Naive thymus-derived CD4-positive, alpha-beta T cell (primary cell): ENCODE measurements at regions not wholly inside any gene's neighbourhood (a gene's known extent, or its start where the extent isn't known, plus 50 kb on each side); places are given as distances from the start of the nearest gene placed in this dataset.

Source experiments
- ATAC-seq: fragments of 150-1000 bp; cut with Tn5 transposase; 2 replicates; pipeline ENCODE4 v1.10.0; 2021; ENCODE audit warnings: mild to moderate bottlenecking, moderate library complexity
- CTCF ChIA-PET: fragments of 350-600 bp; sonication (Branson Sonifier 250); formaldehyde crosslinking; loops from one replicate; lab custom pipeline; 2021; ENCODE audit warnings: antibody characterized with exemption; lab: Charles Lee
- POLR2A ChIA-PET: fragments of 350-600 bp; sonication (Branson Sonifier 250); formaldehyde crosslinking; loops from one replicate; lab custom pipeline; 2021; ENCODE audit warnings: antibody characterized with exemption, inconsistent platforms; lab: Charles Lee
- DNase-seq, 9 donors: peaks; one replicate each; pipeline versions ENCODE4 v3.0.0 to v3.0.0-alpha.2; 2020 to 2022; ENCODE audit warnings: mixed read lengths in 1 of 9
- H3K27ac ChIP-seq: one replicate; pipeline ENCODE4 v1.7.0; 2013; ENCODE audit warnings: mild to moderate bottlenecking, low read depth, low read length, moderate library complexity
- H3K27me3 ChIP-seq, 2 donors: one replicate each; pipeline ENCODE4 v1.7.0; 2013; ENCODE audit warnings: low read length in 2 of 2, mild to moderate bottlenecking in 2 of 2, moderate library complexity in 2 of 2; ENCODE audit not compliant: control insufficient read depth in 2 of 2, insufficient read depth in 2 of 2
- H3K36me3 ChIP-seq, 3 experiments: 1 replicate in 2 of 3; 2 replicates in 1 of 3; pipeline ENCODE4 v1.7.0; 2013; ENCODE audit warnings: low read length in 3 of 3, mild to moderate bottlenecking in 3 of 3, moderate library complexity in 1 of 3; ENCODE audit not compliant: insufficient read depth in 3 of 3, control insufficient read depth in 2 of 3
- H3K4me1 ChIP-seq, 2 donors: one replicate each; pipeline ENCODE4 v1.7.0; 2013; ENCODE audit warnings: low read length in 2 of 2, mild to moderate bottlenecking in 2 of 2, moderate library complexity in 1 of 2; ENCODE audit not compliant: control insufficient read depth in 2 of 2, insufficient read depth in 2 of 2
- H3K4me3 ChIP-seq: 2 replicates; pipeline ENCODE4 v1.7.0; 2013; ENCODE audit warnings: mild to moderate bottlenecking, low read length
- H3K9me3 ChIP-seq, 3 experiments: 1 replicate in 2 of 3; 2 replicates in 1 of 3; pipeline ENCODE4 v1.7.0; 2013; ENCODE audit warnings: low read length in 3 of 3; ENCODE audit not compliant: control insufficient read depth in 2 of 3
- H3K27ac Mint-ChIP-seq, 9 donors: one replicate each; pipeline ENCODE4 v1.8.0; 2020 to 2022; ENCODE audit warnings: mixed read lengths in 9 of 9, mild to moderate bottlenecking in 8 of 9, moderate library complexity in 5 of 9, inconsistent platforms in 2 of 9
- H3K27me3 Mint-ChIP-seq, 5 donors: one replicate each; pipeline ENCODE4 v1.8.0; 2021 to 2022; ENCODE audit warnings: mixed read lengths in 5 of 5, mild to moderate bottlenecking in 1 of 5
- H3K36me3 Mint-ChIP-seq, 5 donors: one replicate each; pipeline ENCODE4 v1.8.0; 2020 to 2022; ENCODE audit warnings: mixed read lengths in 5 of 5, mild to moderate bottlenecking in 3 of 5, inconsistent platforms in 1 of 5
- H3K4me1 Mint-ChIP-seq, 7 donors: one replicate each; pipeline ENCODE4 v1.8.0; 2020 to 2022; ENCODE audit warnings: mixed read lengths in 7 of 7, mild to moderate bottlenecking in 3 of 7, inconsistent platforms in 1 of 7
- H3K4me3 Mint-ChIP-seq, 10 donors: one replicate each; pipeline ENCODE4 v1.8.0; 2020 to 2022; ENCODE audit warnings: mild to moderate bottlenecking in 10 of 10, mixed read lengths in 10 of 10, moderate library complexity in 6 of 10, inconsistent platforms in 2 of 10
- H3K9me3 Mint-ChIP-seq, 11 donors: one replicate each; pipeline ENCODE4 v1.8.0; 2020 to 2022; ENCODE audit warnings: mixed read lengths in 11 of 11, mild to moderate bottlenecking in 4 of 11, inconsistent platforms in 1 of 11, moderate library complexity in 1 of 11
- intact Hi-C, 2 donors: fragments of 100-400 bp; cut with micrococcal nuclease; formaldehyde crosslinking; loops; one replicate each; pipeline ENCODE4 v1.15.1; 2023

- Mint-ChIP-seq H3K9me3 (no peaks in the 10 kb centered on the region), H3K4me3 (no peak overlapping the region), H3K27me3 (peaks cover under 1 to 11% (median 6%) of the 10 kb centered on the region in 5 donors), H3K36me3 (no peaks in the 10 kb centered on the region), H3K4me1 (peaks cover 0 to 15% (median 0%) of the 10 kb centered on the region in 7 donors), H3K27ac (peak overlapping the region in 1 of 9 donors; percentile 27)
- ChIA-PET POLR2A (no interaction called here), CTCF (no interaction called here)
- no peak overlapping the region for H3K4me3 ChIP-seq
- no peaks in the 10 kb centered on the region for H3K9me3 ChIP-seq
- H3K36me3 ChIP-seq: no peaks in the 10 kb centered on the region
- intact Hi-C loops: no loop called here
- DNase-seq (no peak), ATAC-seq (no peak)
- H3K27ac ChIP-seq: no peak overlapping the region
- no peaks in the 10 kb centered on the region for H3K27me3 ChIP-seq
- no peaks in the 10 kb centered on the region for H3K4me1 ChIP-seq
These were observed 67.8 kb upstream of the ARHGEF7 start for GRCh38 chr13:111047326-111047725.

GRCh38 chr13:111046590-111047141, 68.4 kb upstream of the ARHGEF7 start:
- CTCF ChIA-PET: no interaction called here
- no peaks in the 10 kb centered on the region for H3K9me3 Mint-ChIP-seq
- no peak for DNase-seq

GRCh38 chr13:111045170-111045569, 69.9 kb upstream of the ARHGEF7 start:
- no peak overlapping the region for H3K4me3 ChIP-seq
- ChIA-PET CTCF (no interaction called here), POLR2A (no interaction called here)
- Mint-ChIP-seq H3K36me3 (no peaks in the 10 kb centered on the region), H3K9me3 (no peaks in the 10 kb centered on the region), H3K27me3 (peaks cover 10 to 20% (median 14%) of the 10 kb centered on the region in 5 donors), H3K4me1 (peaks cover 0 to 14% (median 0%) of the 10 kb centered on the region in 7 donors), H3K4me3 (no peak overlapping the region), H3K27ac (no peak overlapping the region)
- DNase-seq: no peak
- no peaks in the 10 kb centered on the region for H3K36me3 ChIP-seq
- ATAC-seq: no peak
- intact Hi-C loops: no loop called here
- no peaks in the 10 kb centered on the region for H3K27me3 ChIP-seq
- no peaks in the 10 kb centered on the region for H3K4me1 ChIP-seq
- no peak overlapping the region for H3K27ac ChIP-seq
- H3K9me3 ChIP-seq: no peaks in the 10 kb centered on the region

More at GRCh38 chr13:111046590-111047141, 68.4 kb upstream of the ARHGEF7 start:
- peak; percentile 54 for ATAC-seq
- POLR2A ChIA-PET: no interaction called here
- Histone ChIP-seq H3K9me3 (no peaks in the 10 kb centered on the region), H3K36me3 (no peaks in the 10 kb centered on the region), H3K27ac (no peak overlapping the region), H3K4me3 (no peak overlapping the region), H3K4me1 (no peaks in the 10 kb centered on the region), H3K27me3 (no peaks in the 10 kb centered on the region)
- Mint-ChIP-seq H3K4me1 (peaks cover 0 to 15% (median 0%) of the 10 kb centered on the region in 7 donors), H3K27ac (no peak overlapping the region), H3K4me3 (peak overlapping the region in 1 of 10 donors; percentile 20), H3K27me3 (peaks cover 7 to 18% (median 13%) of the 10 kb centered on the region in 5 donors), H3K36me3 (no peaks in the 10 kb centered on the region)
- intact Hi-C loops: no loop called here

GRCh38 chr13:111044087-111044830, 70.9 kb upstream of the ARHGEF7 start:
- Histone ChIP-seq H3K27ac (no peak overlapping the region), H3K4me1 (no peaks in the 10 kb centered on the region), H3K4me3 (no peak overlapping the region), H3K27me3 (no peaks in the 10 kb centered on the region), H3K9me3 (no peaks in the 10 kb centered on the region), H3K36me3 (no peaks in the 10 kb centered on the region)
- Mint-ChIP-seq H3K36me3 (no peaks in the 10 kb centered on the region), H3K27me3 (peaks cover 15 to 27% (median 19%) of the 10 kb centered on the region in 5 donors), H3K9me3 (no peaks in the 10 kb centered on the region), H3K4me3 (no peak overlapping the region), H3K4me1 (peaks cover 0 to 10% (median 0%) of the 10 kb centered on the region in 7 donors), H3K27ac (no peak overlapping the region)
- ATAC-seq: no peak
- POLR2A ChIA-PET: no interaction called here
- DNase-seq: no peak
- CTCF ChIA-PET: no interaction called here
- intact Hi-C loops: no loop called here

GRCh38 chr13:111043575-111043982, 71.5 kb upstream of the ARHGEF7 start:
- H3K36me3 Mint-ChIP-seq: no peaks in the 10 kb centered on the region
- intact Hi-C loops: no loop called here
- peaks cover 16 to 28% (median 21%) of the 10 kb centered on the region in 5 donors for H3K27me3 Mint-ChIP-seq
- Histone ChIP-seq H3K4me3 (no peak overlapping the region), H3K27ac (no peak overlapping the region), H3K27me3 (no peaks in the 10 kb centered on the region), H3K4me1 (no peaks in the 10 kb centered on the region), H3K9me3 (no peaks in the 10 kb centered on the region), H3K36me3 (no peaks in the 10 kb centered on the region)
- CTCF ChIA-PET: no interaction called here
- H3K4me1 Mint-ChIP-seq: peaks cover 0 to 10% (median 0%) of the 10 kb centered on the region in 7 donors
- no peaks in the 10 kb centered on the region for H3K9me3 Mint-ChIP-seq
- no peak overlapping the region for H3K27ac Mint-ChIP-seq
- ATAC-seq: peak; percentile 18
- POLR2A ChIA-PET: no interaction called here
- DNase-seq: no peak
- H3K4me3 Mint-ChIP-seq: no peak overlapping the region

GRCh38 chr13:111042661-111043226, 72.4 kb upstream of the ARHGEF7 start:
- intact Hi-C loops: no loop called here
- POLR2A ChIA-PET: no interaction called here
- no peaks in the 10 kb centered on the region for H3K9me3 Mint-ChIP-seq
- no peak overlapping the region for H3K27ac Mint-ChIP-seq
- H3K4me1 Mint-ChIP-seq: peaks cover 0 to 10% (median 0%) of the 10 kb centered on the region in 7 donors
- Histone ChIP-seq H3K27me3 (no peaks in the 10 kb centered on the region), H3K4me1 (no peaks in the 10 kb centered on the region), H3K4me3 (no peak overlapping the region), H3K36me3 (no peaks in the 10 kb centered on the region), H3K9me3 (no peaks in the 10 kb centered on the region), H3K27ac (no peak overlapping the region)
- CTCF ChIA-PET: no interaction called here
- H3K36me3 Mint-ChIP-seq: no peaks in the 10 kb centered on the region
- DNase-seq: no peak
- ATAC-seq: no peak
- peaks cover 16 to 29% (median 23%) of the 10 kb centered on the region in 5 donors for H3K27me3 Mint-ChIP-seq
- no peak overlapping the region for H3K4me3 Mint-ChIP-seq
